HEK293 (cell line): ENCODE measurements at regions not wholly inside any gene's neighbourhood (a gene's known extent, or its start where the extent isn't known, plus 50 kb on each side); places are given as distances from the start of the nearest gene placed in this dataset.

Experiments
- CTCF ChIA-PET: fragments of 350-600 bp; formaldehyde crosslinking; extraction: SDS; loops from one replicate; lab custom pipeline; 2021; ENCODE audit warnings: antibody characterized with exemption; lab: Yijun Ruan, JAX
- POLR2A ChIA-PET: fragments of 300-600 bp; formaldehyde crosslinking; extraction: SDS; loops from one replicate; lab custom pipeline; 2020; ENCODE audit warnings: antibody characterized with exemption, inconsistent platforms; lab: Yijun Ruan, JAX
- H3K27ac ChIP-seq: fragments of 200-500 bp; sonication (Bioruptor generic); 2 replicates; pipeline ENCODE4 v1.5.1; 2014; ENCODE audit warnings: low read depth, low read length, control low read depth, inconsistent platforms; ENCODE audit errors: extremely low read depth
- H3K36me3 ChIP-seq, 2 experiments: fragments of 200-500 bp in 1 of 2; sonication (Bioruptor generic) in 1 of 2; 1 replicate in 1 of 2; 2 replicates in 1 of 2; pipeline ENCODE4 v1.5.1; 2014 to 2017; ENCODE audit warnings: inconsistent platforms in 2 of 2, low read length in 2 of 2; ENCODE audit not compliant: control insufficient read depth in 2 of 2, insufficient read depth in 1 of 2
- H3K4me1 ChIP-seq: fragments of 200-500 bp; sonication (Bioruptor generic); 2 replicates; pipeline ENCODE4 v1.5.1; 2014; ENCODE audit warnings: mild to moderate bottlenecking, low read length, inconsistent platforms; ENCODE audit not compliant: control insufficient read depth, insufficient read depth
- H3K4me3 ChIP-seq: 2 replicates; pipeline ENCODE4 v1.5.1; 2011; ENCODE audit warnings: low read depth, mild to moderate bottlenecking, control low read depth, low read length, moderate library complexity
- H3K9me3 ChIP-seq: fragments of 200-500 bp; sonication (Bioruptor generic); 2 replicates; pipeline ENCODE4 v1.5.1; 2014; ENCODE audit warnings: low read depth, low read length, inconsistent platforms; ENCODE audit not compliant: control insufficient read depth, insufficient read depth
- BCL11B ChIP-seq: fragments of 450-650 bp; formaldehyde crosslinking; IDR thresholded peaks from 2 replicates; pipeline ENCODE4 v1.5.1; 2016; ENCODE audit warnings: low read depth, missing biosample characterization, missing genetic modification characterization
- ELK4 ChIP-seq: IDR thresholded peaks from 2 replicates; pipeline ENCODE4 v1.6.1; 2011; ENCODE audit warnings: mild to moderate bottlenecking, low read depth, low read length, borderline replicate concordance
- HOXA7 ChIP-seq: sonication (generic); formaldehyde crosslinking; IDR thresholded peaks from 2 replicates; pipeline ENCODE4 v1.8.1; 2022; ENCODE audit warnings: missing genetic modification reagents, borderline replicate concordance
- HOXC10 ChIP-seq: sonication (generic); formaldehyde crosslinking; IDR thresholded peaks from 2 replicates; pipeline ENCODE4 v1.8.1; 2023; ENCODE audit warnings: mild to moderate bottlenecking, missing genetic modification reagents
- KLF10 ChIP-seq: fragments of 450-650 bp; IDR thresholded peaks from 2 replicates; pipeline ENCODE4 v1.5.1; 2018; ENCODE audit warnings: missing biosample characterization, mild to moderate bottlenecking, missing genetic modification characterization
- PRDM10 ChIP-seq: fragments of 450-650 bp; formaldehyde crosslinking; IDR thresholded peaks from 2 replicates; pipeline ENCODE4 v1.5.1; 2016; ENCODE audit warnings: missing biosample characterization, missing genetic modification characterization
- PRDM2 ChIP-seq: fragments of 450-650 bp; formaldehyde crosslinking; IDR thresholded peaks from 2 replicates; pipeline ENCODE4 v1.5.1; 2016; ENCODE audit warnings: missing biosample characterization, missing genetic modification characterization, borderline replicate concordance
- SP2 ChIP-seq: fragments of 450-650 bp; formaldehyde crosslinking; IDR thresholded peaks from 2 replicates; pipeline ENCODE4 v1.5.1; 2016; ENCODE audit warnings: missing biosample characterization, missing genetic modification characterization
- ZFP69B ChIP-seq: fragments of 450-650 bp; formaldehyde crosslinking; IDR thresholded peaks from 2 replicates; pipeline ENCODE4 v1.5.1; 2016; ENCODE audit warnings: missing biosample characterization, missing genetic modification characterization
- ZNF112 ChIP-seq: fragments of 450-650 bp; formaldehyde crosslinking; IDR thresholded peaks from 2 replicates; pipeline ENCODE4 v1.5.0; 2017; ENCODE audit warnings: missing biosample characterization, missing genetic modification characterization
- ZNF138 ChIP-seq: fragments of 450-650 bp; formaldehyde crosslinking; IDR thresholded peaks from 2 replicates; pipeline ENCODE4 v1.5.1; 2016; ENCODE audit warnings: missing biosample characterization, missing genetic modification characterization, borderline replicate concordance
- ZNF174 ChIP-seq: fragments of 450-650 bp; formaldehyde crosslinking; IDR thresholded peaks from 2 replicates; pipeline ENCODE4 v1.5.0; 2017; ENCODE audit warnings: missing biosample characterization, mild to moderate bottlenecking, missing genetic modification characterization
- ZNF175 ChIP-seq: fragments of 450-650 bp; formaldehyde crosslinking; IDR thresholded peaks from 2 replicates; pipeline ENCODE4 v1.5.1; 2016; ENCODE audit warnings: missing biosample characterization, missing genetic modification characterization
- ZNF280D ChIP-seq: fragments of 450-650 bp; formaldehyde crosslinking; IDR thresholded peaks from 2 replicates; pipeline ENCODE4 v1.5.1; 2016; ENCODE audit warnings: missing biosample characterization, missing genetic modification characterization
- ZNF354C ChIP-seq: fragments of 450-650 bp; formaldehyde crosslinking; IDR thresholded peaks from 2 replicates; pipeline ENCODE4 v1.5.1; 2016; ENCODE audit warnings: missing biosample characterization, missing genetic modification characterization, low read depth, borderline replicate concordance
- ZNF416 ChIP-seq: fragments of 450-650 bp; formaldehyde crosslinking; IDR thresholded peaks from 2 replicates; pipeline ENCODE4 v1.5.1; 2016; ENCODE audit warnings: missing biosample characterization, missing genetic modification characterization
- ZNF449 ChIP-seq: fragments of 450-650 bp; formaldehyde crosslinking; IDR thresholded peaks from 2 replicates; pipeline ENCODE4 v1.5.1; 2017; ENCODE audit warnings: missing biosample characterization, mild to moderate bottlenecking, missing genetic modification characterization, moderate library complexity
- ZNF529 ChIP-seq: fragments of 450-650 bp; formaldehyde crosslinking; IDR thresholded peaks from 2 replicates; pipeline ENCODE4 v1.5.1; 2017; ENCODE audit warnings: missing genetic modification characterization, missing biosample characterization; ENCODE audit not compliant: insufficient replicate concordance
- ZNF544 ChIP-seq: fragments of 450-650 bp; formaldehyde crosslinking; IDR thresholded peaks from 2 replicates; pipeline ENCODE4 v1.5.0; 2017; ENCODE audit warnings: missing biosample characterization, missing genetic modification characterization
- ZNF585B ChIP-seq: fragments of 450-650 bp; formaldehyde crosslinking; IDR thresholded peaks from 2 replicates; pipeline ENCODE4 v1.5.1; 2016; ENCODE audit warnings: missing biosample characterization, missing genetic modification characterization
- ZNF660 ChIP-seq: fragments of 450-650 bp; IDR thresholded peaks from 2 replicates; pipeline ENCODE4 v1.5.1; 2018; ENCODE audit warnings: missing biosample characterization, mild to moderate bottlenecking, missing genetic modification characterization

GRCh38 chr2:149724091-149724490 lies 136.5 kb upstream of the MMADHC start (continued):
- no peak for TF ChIP-seq ZNF280D (tag by site-specific recombination)
- no peak for TF ChIP-seq ZNF585B
- no peak for TF ChIP-seq ZNF544 (tag by site-specific recombination)
- no peak for TF ChIP-seq PRDM2
- no peak for TF ChIP-seq ZNF175 (tag by site-specific recombination)

- H3K4me3 ChIP-seq, result no peak overlapping the region
- ChIA-PET POLR2A (no interaction called here), CTCF (no interaction called here)
- no peak for TF ChIP-seq ZNF660 (tag by site-specific recombination)
- no peak for TF ChIP-seq BCL11B (tag by site-specific recombination)
- no peak for TF ChIP-seq ZNF529
- TF ChIP-seq ZFP69B (tag by site-specific recombination), result no peak
- TF ChIP-seq ELK4, result no peak
- TF ChIP-seq KLF10 (tag by site-specific recombination), result no peak
- TF ChIP-seq ZNF416 (tag by site-specific recombination), result no peak
- no peak for TF ChIP-seq ZNF449 (tag by site-specific recombination)
- TF ChIP-seq PRDM10 (tag by site-specific recombination), result no peak
- no peak for TF ChIP-seq ZNF138 (tag by site-specific recombination)
- TF ChIP-seq HOXA7 (CRISPR knock-in tag), result no peak
- no peak for TF ChIP-seq SP2 (tag by site-specific recombination)
- TF ChIP-seq ZNF112 (tag by site-specific recombination), result no peak
- no peak for TF ChIP-seq ZNF174
- TF ChIP-seq ZNF354C, result no peak
- TF ChIP-seq HOXC10 (CRISPR knock-in tag), result no peak
- H3K36me3 ChIP-seq, result no peaks in the 10 kb centered on the region
- no peak overlapping the region for H3K27ac ChIP-seq
- no peaks in the 10 kb centered on the region for H3K4me1 ChIP-seq
- no peaks in the 10 kb centered on the region for H3K9me3 ChIP-seq
These were observed 133.0 kb upstream of the MMADHC start for GRCh38 chr2:149720615-149721014.
